Fibroblast of the aortic adventitia (primary cell): ENCODE measurements at regions not wholly inside any gene's neighbourhood (a gene's known extent, or its start where the extent isn't known, plus 50 kb on each side); places are given as distances from the start of the nearest gene placed in this dataset.
A peak's percentile ranks its signal among the peaks of the same experiment; 100 is the strongest.

Experiments
- DNase-seq: peaks from one replicate; pipeline ENCODE4 v3.0.0-alpha.2; 2010; ENCODE audit warnings: low read depth
- H3K4me3 ChIP-seq: 2 replicates; pipeline ENCODE4 v1.5.1; 2011; ENCODE audit warnings: low read depth, mild to moderate bottlenecking, control low read depth, low read length, moderate library complexity
- TF ChIP-seq, protein P1 (sequence below): IDR thresholded peaks from 2 replicates; pipeline ENCODE4 v1.5.1; 2011; ENCODE audit warnings: mild to moderate bottlenecking, low read length, control low read depth, inconsistent platforms; ENCODE audit not compliant: insufficient read depth

DNA sequence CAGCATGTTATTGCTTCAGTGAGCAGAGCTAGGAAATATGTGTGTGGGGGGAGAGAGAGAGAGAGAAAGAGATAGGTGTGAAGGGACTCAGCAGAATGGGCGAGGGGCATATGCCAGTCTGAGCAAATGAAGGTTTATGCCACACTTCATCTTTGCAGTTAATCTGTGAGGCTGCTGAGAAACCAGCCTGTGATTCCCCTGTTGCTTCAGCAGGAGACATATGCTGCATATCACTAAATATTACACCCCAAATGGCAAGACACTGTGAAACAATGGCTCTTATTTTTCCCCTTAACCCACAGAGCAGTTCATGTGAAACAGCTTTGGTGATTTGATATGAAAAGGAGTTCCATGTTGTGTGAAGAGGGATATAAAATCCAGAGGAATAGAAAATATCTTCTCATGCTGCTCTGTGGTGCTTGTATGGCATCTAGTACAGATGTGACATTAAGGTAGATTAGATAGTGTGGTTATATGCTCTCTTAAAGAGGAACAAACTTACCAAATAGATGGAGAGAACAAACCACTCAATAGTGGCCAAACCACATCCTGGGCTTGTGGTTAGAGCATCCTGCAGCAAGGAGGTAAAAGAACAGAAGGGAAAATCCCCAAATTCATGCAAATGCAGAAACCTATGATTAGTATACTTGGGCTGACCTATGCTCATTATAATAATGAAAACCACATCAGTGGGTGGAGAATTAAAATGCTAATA, 864.2 kb downstream of the FAM181B start:
- TF ChIP-seq, protein P1, sequence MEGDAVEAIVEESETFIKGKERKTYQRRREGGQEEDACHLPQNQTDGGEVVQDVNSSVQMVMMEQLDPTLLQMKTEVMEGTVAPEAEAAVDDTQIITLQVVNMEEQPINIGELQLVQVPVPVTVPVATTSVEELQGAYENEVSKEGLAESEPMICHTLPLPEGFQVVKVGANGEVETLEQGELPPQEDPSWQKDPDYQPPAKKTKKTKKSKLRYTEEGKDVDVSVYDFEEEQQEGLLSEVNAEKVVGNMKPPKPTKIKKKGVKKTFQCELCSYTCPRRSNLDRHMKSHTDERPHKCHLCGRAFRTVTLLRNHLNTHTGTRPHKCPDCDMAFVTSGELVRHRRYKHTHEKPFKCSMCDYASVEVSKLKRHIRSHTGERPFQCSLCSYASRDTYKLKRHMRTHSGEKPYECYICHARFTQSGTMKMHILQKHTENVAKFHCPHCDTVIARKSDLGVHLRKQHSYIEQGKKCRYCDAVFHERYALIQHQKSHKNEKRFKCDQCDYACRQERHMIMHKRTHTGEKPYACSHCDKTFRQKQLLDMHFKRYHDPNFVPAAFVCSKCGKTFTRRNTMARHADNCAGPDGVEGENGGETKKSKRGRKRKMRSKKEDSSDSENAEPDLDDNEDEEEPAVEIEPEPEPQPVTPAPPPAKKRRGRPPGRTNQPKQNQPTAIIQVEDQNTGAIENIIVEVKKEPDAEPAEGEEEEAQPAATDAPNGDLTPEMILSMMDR, result no peak
- H3K4me3 ChIP-seq, result no peak overlapping the region
- DNase-seq, result no peak

GRCh38 chr11:81866896-81867295, 866.8 kb downstream of the FAM181B start:
- no peak overlapping the region for H3K4me3 ChIP-seq
- no peak for DNase-seq
- TF ChIP-seq, protein P1, result no peak

GRCh38 chr11:81857386-81857785, 876.3 kb downstream of the FAM181B start:
- H3K4me3 ChIP-seq, result no peak overlapping the region
- DNase-seq, result no peak
- TF ChIP-seq, protein P1, result no peak

DNA sequence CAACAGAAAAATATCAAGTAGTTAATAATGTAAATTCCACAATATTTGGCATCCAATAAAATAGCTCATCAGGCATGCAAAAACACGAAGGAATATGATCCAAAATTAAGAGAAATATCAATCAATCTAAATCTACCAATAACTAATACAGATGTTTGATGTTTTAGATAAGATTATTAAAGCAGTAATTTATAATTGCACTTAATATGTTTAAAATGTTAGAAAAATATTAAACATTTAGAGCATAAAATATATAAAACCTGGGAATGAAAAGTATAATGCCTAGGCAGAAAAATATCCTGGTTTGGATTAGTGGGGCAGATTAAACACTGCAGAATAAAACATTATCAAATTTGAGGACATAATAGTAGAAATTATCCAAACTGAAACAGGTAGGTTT, 879.9 kb downstream of the FAM181B start:
- TF ChIP-seq, protein P1, result no peak
- DNase-seq, result no peak
- no peak overlapping the region for H3K4me3 ChIP-seq

DNA sequence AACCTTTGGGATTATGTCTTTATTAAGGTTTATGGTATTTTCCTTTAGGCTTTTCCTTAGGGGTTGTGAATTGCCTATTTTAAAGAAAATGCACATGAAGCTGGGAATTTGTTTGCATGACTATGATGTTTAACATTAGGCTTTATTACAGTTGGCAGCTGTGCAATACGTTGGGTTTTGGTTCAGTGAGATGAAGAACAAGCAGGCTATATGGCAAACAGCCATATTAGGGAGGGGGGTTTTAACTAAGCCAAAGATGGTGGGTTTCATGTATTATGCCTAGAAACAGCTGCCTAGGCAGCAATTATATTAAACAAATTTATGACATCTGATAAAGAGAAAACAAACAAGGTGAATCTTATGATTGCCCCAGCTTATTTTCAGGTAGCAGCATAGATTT, 880.8 kb downstream of the FAM181B start:
- H3K4me3 ChIP-seq, result no peak overlapping the region
- DNase-seq, result no peak
- TF ChIP-seq, protein P1, result no peak

- peak; percentile 42 for DNase-seq
- TF ChIP-seq, protein P1, result no peak
- no peak overlapping the region for H3K4me3 ChIP-seq
These were observed 893.3 kb downstream of the FAM181B start for GRCh38 chr11:81840380-81840779.

DNA sequence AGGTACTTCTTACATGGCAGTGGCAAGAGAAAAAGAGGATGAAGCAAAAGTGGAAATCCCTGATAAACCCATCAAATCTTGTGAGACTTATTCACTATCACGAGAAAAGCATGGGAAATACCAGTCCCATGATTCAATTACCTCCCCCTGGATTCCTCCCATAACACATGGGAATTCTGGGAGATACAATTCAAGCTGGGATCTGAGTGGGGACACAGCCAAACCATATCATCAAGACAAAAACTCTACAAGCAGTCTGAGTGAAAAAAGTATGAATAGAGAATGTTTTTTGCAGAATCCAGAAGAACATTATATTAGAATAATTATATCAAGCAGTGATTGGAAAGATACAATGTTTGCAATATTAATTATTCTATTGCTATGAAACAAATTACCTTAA, 893.7 kb downstream of the FAM181B start:
- no peak overlapping the region for H3K4me3 ChIP-seq
- TF ChIP-seq, protein P1, result no peak
- peak; percentile 25 for DNase-seq
